DND-41 (cell line): ENCODE measurements at regions not wholly inside any gene's neighbourhood (a gene's known extent, or its start where the extent isn't known, plus 50 kb on each side); places are given as distances from the start of the nearest gene placed in this dataset.

Source experiments
- ATAC-seq: fragments of 200-7000 bp; cut with Tn5 transposase; 3 replicates; pipeline ENCODE4 v1.9.1; 2021; ENCODE audit warnings: low read depth; ENCODE audit not compliant: insufficient read depth
- DNase-seq: peaks from one replicate; pipeline ENCODE4 v3.0.0-alpha.2; 2020
- H2AFZ ChIP-seq: 2 replicates; pipeline ENCODE4 v1.6.0; 2012; ENCODE audit warnings: low read depth, low read length
- H3K27ac ChIP-seq: 2 replicates; pipeline ENCODE4 v1.5.1; 2012; ENCODE audit warnings: low read length, inconsistent platforms
- H3K27me3 ChIP-seq: fragments of 200-600 bp; sonication (generic); 2 replicates; pipeline ENCODE4 v1.6.0; 2012; ENCODE audit warnings: low read length, mild to moderate bottlenecking, inconsistent platforms; ENCODE audit not compliant: insufficient read depth, poor library complexity
- H3K36me3 ChIP-seq: 2 replicates; pipeline ENCODE4 v1.5.1; 2012; ENCODE audit warnings: low read length, inconsistent platforms; ENCODE audit not compliant: insufficient read depth
- H3K4me1 ChIP-seq: 2 replicates; pipeline ENCODE4 v1.5.1; 2012; ENCODE audit warnings: mild to moderate bottlenecking, low read length; ENCODE audit not compliant: insufficient read depth
- H3K4me2 ChIP-seq: 2 replicates; pipeline ENCODE4 v1.6.0; 2012; ENCODE audit warnings: mild to moderate bottlenecking, moderate library complexity, low read length, inconsistent platforms; ENCODE audit not compliant: insufficient read depth
- H3K4me3 ChIP-seq, 2 experiments: fragments of 200-600 bp in 1 of 2; shearing (Covaris generic) in 1 of 2; 2 replicates each; pipeline ENCODE4 v1.5.1; 2012 to 2016; ENCODE audit warnings: inconsistent platforms in 2 of 2, low read length in 2 of 2, mild to moderate bottlenecking in 2 of 2, low read depth in 1 of 2, moderate library complexity in 1 of 2
- H3K79me2 ChIP-seq: 2 replicates; pipeline ENCODE4 v1.6.0; 2012; ENCODE audit warnings: low read length, inconsistent platforms; ENCODE audit not compliant: insufficient read depth
- H3K9ac ChIP-seq: 2 replicates; pipeline ENCODE4 v1.6.0; 2012; ENCODE audit warnings: low read depth, mild to moderate bottlenecking, inconsistent platforms, low read length, moderate library complexity
- H3K9me3 ChIP-seq: 2 replicates; pipeline ENCODE4 v1.5.1; 2012; ENCODE audit warnings: low read length, moderate library complexity, mild to moderate bottlenecking, inconsistent platforms; ENCODE audit not compliant: insufficient read depth, severe bottlenecking
- H4K20me1 ChIP-seq: 2 replicates; pipeline ENCODE4 v1.6.0; 2012; ENCODE audit warnings: low read length; ENCODE audit not compliant: insufficient read depth
- EZH2 ChIP-seq: IDR thresholded peaks from 3 replicates; pipeline ENCODE4 v1.6.1; 2012; ENCODE audit warnings: borderline replicate concordance, low read depth, mild to moderate bottlenecking, moderate library complexity, low read length, inconsistent platforms; ENCODE audit not compliant: severe bottlenecking
- TF ChIP-seq, protein P1 (sequence below): IDR thresholded peaks from 2 replicates; pipeline ENCODE4 v1.5.1; 2012; ENCODE audit warnings: borderline replicate concordance, low read length, moderate library complexity, mild to moderate bottlenecking; ENCODE audit not compliant: poor library complexity, severe bottlenecking; ENCODE audit errors: extremely low read depth

- Histone ChIP-seq H3K27me3 (no peaks in the 10 kb centered on the region), H3K79me2 (no peaks in the 10 kb centered on the region), H3K36me3 (no peaks in the 10 kb centered on the region), H3K9me3 (no peaks in the 10 kb centered on the region), H3K9ac (no peak overlapping the region), H4K20me1 (no peaks in the 10 kb centered on the region), H2AFZ (no peak overlapping the region), H3K27ac (no peak overlapping the region), H3K4me1 (no peaks in the 10 kb centered on the region), H3K4me2 (no peak overlapping the region), H3K4me3 (no peak overlapping the region)
- no peak for ATAC-seq
- DNase-seq: no peak
- TF ChIP-seq EZH2: no peak
- TF ChIP-seq, protein P1, sequence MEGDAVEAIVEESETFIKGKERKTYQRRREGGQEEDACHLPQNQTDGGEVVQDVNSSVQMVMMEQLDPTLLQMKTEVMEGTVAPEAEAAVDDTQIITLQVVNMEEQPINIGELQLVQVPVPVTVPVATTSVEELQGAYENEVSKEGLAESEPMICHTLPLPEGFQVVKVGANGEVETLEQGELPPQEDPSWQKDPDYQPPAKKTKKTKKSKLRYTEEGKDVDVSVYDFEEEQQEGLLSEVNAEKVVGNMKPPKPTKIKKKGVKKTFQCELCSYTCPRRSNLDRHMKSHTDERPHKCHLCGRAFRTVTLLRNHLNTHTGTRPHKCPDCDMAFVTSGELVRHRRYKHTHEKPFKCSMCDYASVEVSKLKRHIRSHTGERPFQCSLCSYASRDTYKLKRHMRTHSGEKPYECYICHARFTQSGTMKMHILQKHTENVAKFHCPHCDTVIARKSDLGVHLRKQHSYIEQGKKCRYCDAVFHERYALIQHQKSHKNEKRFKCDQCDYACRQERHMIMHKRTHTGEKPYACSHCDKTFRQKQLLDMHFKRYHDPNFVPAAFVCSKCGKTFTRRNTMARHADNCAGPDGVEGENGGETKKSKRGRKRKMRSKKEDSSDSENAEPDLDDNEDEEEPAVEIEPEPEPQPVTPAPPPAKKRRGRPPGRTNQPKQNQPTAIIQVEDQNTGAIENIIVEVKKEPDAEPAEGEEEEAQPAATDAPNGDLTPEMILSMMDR: no peak
Observed at GRCh38 chr12:61934564-61934963, 325.6 kb upstream of the USP15 start.

DNA sequence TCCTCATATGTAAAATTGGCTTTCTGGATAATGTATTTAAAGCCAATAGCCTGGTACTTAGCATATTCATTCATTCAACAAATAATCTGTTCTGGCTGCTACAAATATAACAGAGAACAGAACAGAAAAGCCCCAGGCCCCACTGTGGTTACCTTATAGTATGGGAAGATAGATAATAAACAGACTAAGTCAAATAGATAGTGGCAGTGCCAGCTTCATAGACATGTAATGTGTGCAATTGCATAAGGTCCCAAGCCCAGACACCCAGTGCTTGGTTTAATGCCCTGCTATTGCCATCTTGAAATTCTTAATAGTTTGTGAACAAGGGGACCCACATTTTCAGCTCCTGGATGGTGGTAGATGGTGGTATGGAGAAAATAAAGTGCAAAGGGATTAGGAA is 320.2 kb upstream of the USP15 start:
- Histone ChIP-seq H3K4me1 (no peaks in the 10 kb centered on the region), H3K4me2 (no peak overlapping the region), H2AFZ (no peak overlapping the region), H3K9me3 (no peaks in the 10 kb centered on the region), H4K20me1 (no peaks in the 10 kb centered on the region), H3K9ac (no peak overlapping the region), H3K36me3 (no peaks in the 10 kb centered on the region), H3K79me2 (no peaks in the 10 kb centered on the region), H3K4me3 (no peak overlapping the region), H3K27ac (no peak overlapping the region), H3K27me3 (no peaks in the 10 kb centered on the region)
- TF ChIP-seq EZH2: no peak
- TF ChIP-seq, protein P1: no peak
- ATAC-seq (no peak), DNase-seq (no peak)

DNA sequence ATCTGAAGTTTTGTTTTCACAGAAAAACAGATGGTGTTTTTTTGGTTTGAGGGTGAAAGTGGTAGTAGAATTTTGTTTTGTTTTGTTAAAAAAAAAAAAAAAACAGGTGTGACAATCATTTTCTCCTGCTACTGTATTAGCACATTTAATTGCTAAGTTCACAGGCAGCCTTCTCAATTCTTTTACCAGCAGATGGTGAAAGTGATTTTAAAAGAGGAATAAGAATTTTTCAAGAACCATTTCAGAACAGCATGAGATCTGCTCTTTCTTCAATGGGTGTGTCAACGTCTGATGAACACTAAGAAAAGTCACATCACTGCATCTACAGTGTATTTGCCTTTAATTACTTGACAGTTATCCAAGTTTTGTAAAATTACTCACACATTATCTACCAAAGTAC is 303.7 kb upstream of the USP15 start:
- H3K4me2 ChIP-seq: no peak overlapping the region
- TF ChIP-seq, protein P1: no peak
- no peak for TF ChIP-seq EZH2
- ATAC-seq: no peak

GRCh38 chr12:61974461-61974860 is 285.7 kb upstream of the USP15 start:
- no peaks in the 10 kb centered on the region for H3K4me1 ChIP-seq
- H4K20me1 ChIP-seq: no peaks in the 10 kb centered on the region
- no peaks in the 10 kb centered on the region for H3K36me3 ChIP-seq
- ATAC-seq (no peak), DNase-seq (no peak)
- no peak overlapping the region for H3K4me2 ChIP-seq
- TF ChIP-seq, protein P1: no peak
- TF ChIP-seq EZH2: no peak
- no peak overlapping the region for H2AFZ ChIP-seq
- H3K9ac ChIP-seq: no peak overlapping the region
- no peaks in the 10 kb centered on the region for H3K79me2 ChIP-seq
- no peak overlapping the region for H3K27ac ChIP-seq
- no peaks in the 10 kb centered on the region for H3K27me3 ChIP-seq
- no peak overlapping the region for H3K4me3 ChIP-seq
- no peaks in the 10 kb centered on the region for H3K9me3 ChIP-seq

More for the DNA sequence above, 303.7 kb upstream of the USP15 start:
- Histone ChIP-seq H3K36me3 (no peaks in the 10 kb centered on the region), H3K27ac (no peak overlapping the region), H3K27me3 (no peaks in the 10 kb centered on the region), H2AFZ (no peak overlapping the region), H3K4me1 (no peaks in the 10 kb centered on the region), H3K9me3 (no peaks in the 10 kb centered on the region), H3K79me2 (no peaks in the 10 kb centered on the region), H3K4me3 (no peak overlapping the region), H4K20me1 (no peaks in the 10 kb centered on the region), H3K9ac (no peak overlapping the region)
- DNase-seq: no peak
